AG09309 (cell line): ENCODE measurements at regions not wholly inside any gene's neighbourhood (a gene's known extent, or its start where the extent isn't known, plus 50 kb on each side); places are given as distances from the start of the nearest gene placed in this dataset.

Experiments
- DNase-seq: peaks from one replicate; pipeline ENCODE4 v3.0.0-alpha.2; 2010; ENCODE audit warnings: low read depth
- H3K4me3 ChIP-seq: 2 replicates; pipeline ENCODE4 v1.5.1; 2011; ENCODE audit warnings: mild to moderate bottlenecking, low read depth, low read length, moderate library complexity; ENCODE audit not compliant: control insufficient read depth
- CTCF ChIP-seq: IDR thresholded peaks from 2 replicates; pipeline ENCODE4 v1.5.1; 2011; ENCODE audit warnings: mild to moderate bottlenecking, low read depth, low read length, inconsistent platforms; ENCODE audit not compliant: insufficient read depth, control insufficient read depth; ENCODE audit errors: missing control alignments

GRCh38 chrX:39169976-39170375 is 368.7 kb downstream of the MID1IP1 start:
- no peak overlapping the region for H3K4me3 ChIP-seq
- no peak for TF ChIP-seq CTCF
- DNase-seq, result no peak

- no peak for DNase-seq
- no peak for TF ChIP-seq CTCF
- no peak overlapping the region for H3K4me3 ChIP-seq
These were observed 369.2 kb downstream of the MID1IP1 start for GRCh38 chrX:39170464-39170863.

GRCh38 chrX:39171686-39172085 is 370.4 kb downstream of the MID1IP1 start:
- no peak overlapping the region for H3K4me3 ChIP-seq
- DNase-seq, result no peak
- no peak for TF ChIP-seq CTCF

- TF ChIP-seq CTCF, result no peak
- no peak for DNase-seq
- no peak overlapping the region for H3K4me3 ChIP-seq
These were observed 373.0 kb downstream of the MID1IP1 start for GRCh38 chrX:39174241-39174771.

GRCh38 chrX:39174772-39175417 is 373.6 kb downstream of the MID1IP1 start:
- no peak overlapping the region for H3K4me3 ChIP-seq
- no peak for DNase-seq
- no peak for TF ChIP-seq CTCF

GRCh38 chrX:39175418-39176057 is 374.3 kb downstream of the MID1IP1 start:
- no peak overlapping the region for H3K4me3 ChIP-seq

More at GRCh38 chrX:39175418-39176057, 374.3 kb downstream of the MID1IP1 start:
- DNase-seq, result no peak
- TF ChIP-seq CTCF, result no peak
